GM18867 (cell line): ENCODE measurements at regions not wholly inside any gene's neighbourhood (a gene's known extent, or its start where the extent isn't known, plus 50 kb on each side); places are given as distances from the start of the nearest gene placed in this dataset.

ENCODE experiments used
- ATAC-seq: cut with Tn5 transposase; IDR thresholded peaks from one replicate; pipeline ENCODE4 v1.9.1; 2021; ENCODE audit warnings: mild to moderate bottlenecking, moderate library complexity; ENCODE audit not compliant: unreplicated experiment

GRCh38 chr21:41633627-41634026, 125.7 kb upstream of the TMPRSS2 start:
- ATAC-seq: no peak

- ATAC-seq: no peak
These were observed 125.0 kb upstream of the TMPRSS2 start for GRCh38 chr21:41632748-41633475.

DNA sequence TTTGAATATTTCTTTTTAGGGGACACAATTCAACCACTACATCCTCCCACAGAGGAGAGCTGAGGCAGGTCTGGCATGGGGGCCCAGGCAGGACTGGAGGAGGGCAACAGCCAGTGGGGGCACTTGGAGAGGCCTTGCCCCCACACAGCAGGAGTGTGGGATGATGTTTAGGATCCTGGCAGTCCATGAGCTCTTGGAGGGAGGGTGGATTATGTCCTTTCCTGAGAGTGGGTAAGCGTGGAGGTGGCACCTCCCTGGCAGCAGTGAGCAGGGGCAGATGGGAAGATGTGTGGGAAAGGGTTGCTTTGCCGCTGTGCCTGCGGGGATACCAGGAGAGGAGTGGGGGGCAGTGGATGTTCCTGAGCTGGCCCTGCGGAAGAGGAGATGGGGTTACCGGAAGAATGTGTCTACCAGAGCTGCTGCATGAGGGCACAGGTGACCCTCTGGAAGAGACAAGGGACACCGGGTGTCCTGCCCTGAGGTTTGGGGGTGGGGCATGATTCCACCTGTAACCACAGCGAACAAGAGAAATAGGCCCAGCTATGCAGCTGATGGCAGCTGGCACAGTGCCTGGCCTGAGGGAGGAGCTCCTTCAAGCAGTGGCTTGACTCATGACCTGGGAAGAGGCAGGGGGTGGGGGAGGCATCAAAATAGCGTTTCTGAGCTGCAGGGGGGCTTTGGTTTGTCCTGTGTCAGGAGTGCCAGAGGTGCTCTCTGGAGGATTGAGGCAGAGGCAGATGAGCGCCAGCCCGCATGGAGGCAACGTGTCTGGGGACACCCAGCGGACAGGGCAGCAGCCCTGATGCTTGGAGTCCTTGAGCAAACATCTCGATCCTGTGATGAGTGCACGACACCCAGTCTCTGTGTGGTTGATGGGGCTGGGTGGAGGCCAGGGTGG, 123.9 kb upstream of the TMPRSS2 start:
- ATAC-seq: no peak

DNA sequence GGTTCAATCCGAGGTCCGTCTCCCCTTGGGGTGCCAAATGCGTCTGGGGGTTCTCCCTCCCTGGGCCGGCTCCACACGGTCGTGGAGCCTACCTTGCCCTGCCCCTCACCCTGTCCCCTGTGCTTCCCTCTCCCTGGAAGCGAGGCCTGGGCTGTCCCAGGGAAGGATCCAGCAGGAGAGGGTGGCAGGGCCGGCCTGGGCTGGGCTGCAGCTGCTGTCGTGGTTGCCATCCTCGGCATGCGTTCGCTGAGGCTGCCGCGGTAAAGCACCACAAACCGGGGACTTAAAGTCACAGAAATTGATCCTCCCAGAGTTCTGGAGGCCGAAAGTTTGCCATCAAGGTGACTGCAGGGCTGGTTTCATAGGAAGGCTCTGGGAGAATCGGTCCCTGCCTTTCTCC, 123.0 kb upstream of the TMPRSS2 start:
- no peak for ATAC-seq

- no peak for ATAC-seq
These were observed 122.3 kb upstream of the TMPRSS2 start for GRCh38 chr21:41630249-41630648.

- no peak for ATAC-seq
These were observed 120.3 kb upstream of the TMPRSS2 start for GRCh38 chr21:41628256-41628655.

DNA sequence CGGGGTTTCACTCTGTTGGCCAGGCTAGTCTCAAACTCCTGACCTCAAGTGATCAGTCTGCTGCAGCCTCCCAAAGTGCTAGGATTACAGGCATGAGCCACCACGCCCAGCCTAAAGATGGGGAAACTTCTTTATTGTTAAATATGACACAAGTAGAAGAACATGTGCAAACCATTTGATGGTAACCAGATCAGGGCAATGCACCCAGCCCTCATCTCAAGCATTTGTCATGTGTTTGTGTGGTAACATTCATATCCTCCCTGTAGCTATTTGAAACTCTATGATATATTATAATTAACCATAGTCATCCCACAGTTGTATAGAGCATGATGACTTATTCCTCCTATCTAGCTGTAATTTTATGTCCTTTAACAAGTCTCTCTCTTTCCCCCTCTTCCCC, 119.5 kb upstream of the TMPRSS2 start:
- ATAC-seq: no peak

- ATAC-seq: no peak
These were observed 118.1 kb upstream of the TMPRSS2 start for GRCh38 chr21:41626021-41626420.

DNA sequence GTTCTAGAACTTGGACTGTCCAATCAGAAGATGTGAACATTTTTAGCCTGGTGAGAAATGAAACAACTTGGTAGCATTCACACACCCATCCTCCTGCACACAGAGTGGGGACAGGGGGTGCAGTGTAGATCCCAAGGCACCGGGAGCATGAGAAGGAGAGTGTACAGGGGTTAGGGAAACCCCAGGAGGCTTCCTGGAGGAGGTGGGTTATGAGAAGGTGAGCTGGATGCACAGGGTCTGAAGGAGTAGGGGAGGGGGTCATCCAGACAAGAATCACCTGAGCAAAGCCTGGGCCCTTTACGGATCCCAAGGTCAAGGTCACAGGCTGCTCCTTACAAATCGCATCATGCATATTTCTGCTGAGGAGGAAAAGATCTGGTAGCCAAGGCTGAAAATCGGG, 117.5 kb upstream of the TMPRSS2 start:
- ATAC-seq: no peak

GRCh38 chr21:41624674-41625310, 116.8 kb upstream of the TMPRSS2 start:
- ATAC-seq: no peak

GRCh38 chr21:41623945-41624344, 116.0 kb upstream of the TMPRSS2 start:
- ATAC-seq: no peak

- ATAC-seq: no peak
These were observed 115.0 kb upstream of the TMPRSS2 start for GRCh38 chr21:41622831-41623548.

GRCh38 chr21:41622201-41622600, 114.2 kb upstream of the TMPRSS2 start:
- no peak for ATAC-seq

DNA sequence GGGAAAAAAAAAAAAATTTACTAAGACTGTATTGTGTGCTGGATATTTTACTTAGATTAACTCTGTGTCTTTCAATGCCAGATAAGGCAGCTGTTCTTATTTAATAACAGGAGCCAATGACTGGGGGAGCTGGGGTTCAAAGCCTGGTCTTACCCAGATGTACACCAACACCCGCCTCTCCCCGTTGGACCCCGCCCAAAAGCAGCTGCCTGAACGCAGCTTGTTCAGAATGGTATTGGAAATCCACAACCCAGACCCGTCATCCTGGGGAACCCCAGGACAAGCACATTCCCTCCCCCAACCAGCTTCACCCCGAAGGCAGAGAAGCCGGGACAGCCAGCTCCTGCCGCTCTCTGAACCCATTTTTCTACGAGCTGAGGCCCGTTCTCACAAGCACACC, 113.6 kb upstream of the TMPRSS2 start:
- no peak for ATAC-seq

DNA sequence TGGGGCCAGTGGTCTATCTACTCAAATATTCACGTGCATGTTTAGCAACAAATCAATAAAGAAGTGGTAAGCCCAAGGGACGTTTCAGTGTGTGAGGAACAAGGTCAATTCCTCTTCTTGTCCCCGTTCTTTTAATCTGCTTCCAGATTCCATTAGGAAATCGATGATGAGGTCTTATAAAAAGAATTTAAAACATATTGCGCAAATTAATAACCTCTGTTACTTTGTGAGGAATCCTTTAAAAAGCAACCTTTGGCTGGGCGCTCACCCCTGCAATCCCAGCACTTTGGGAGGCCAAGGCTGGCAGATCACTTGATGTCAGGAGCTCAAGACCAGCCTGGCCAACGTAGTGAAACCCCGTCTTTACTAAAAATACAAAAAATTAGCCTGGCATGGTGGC, 113.0 kb upstream of the TMPRSS2 start:
- ATAC-seq: no peak

DNA sequence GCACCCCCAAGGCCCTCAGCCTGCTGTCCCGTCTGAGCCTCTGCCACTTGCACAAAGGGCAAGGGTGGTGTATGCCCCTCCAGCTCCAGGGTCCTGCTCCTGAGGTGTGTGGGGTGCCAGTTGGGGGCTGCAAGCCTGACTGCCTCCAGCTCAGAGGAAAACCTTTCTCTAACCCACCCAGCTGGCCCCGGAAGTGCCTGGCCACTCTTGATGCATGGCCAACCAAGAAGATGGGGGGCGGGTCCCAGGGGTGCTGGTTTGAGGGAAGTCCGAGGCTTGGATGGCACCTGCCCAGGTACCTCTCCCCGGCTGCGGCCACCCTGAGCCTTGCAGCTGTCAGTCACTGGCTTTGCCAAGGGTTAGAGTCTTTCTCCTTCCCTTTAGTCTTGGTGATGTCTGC, 112.6 kb upstream of the TMPRSS2 start:
- ATAC-seq: no peak

DNA sequence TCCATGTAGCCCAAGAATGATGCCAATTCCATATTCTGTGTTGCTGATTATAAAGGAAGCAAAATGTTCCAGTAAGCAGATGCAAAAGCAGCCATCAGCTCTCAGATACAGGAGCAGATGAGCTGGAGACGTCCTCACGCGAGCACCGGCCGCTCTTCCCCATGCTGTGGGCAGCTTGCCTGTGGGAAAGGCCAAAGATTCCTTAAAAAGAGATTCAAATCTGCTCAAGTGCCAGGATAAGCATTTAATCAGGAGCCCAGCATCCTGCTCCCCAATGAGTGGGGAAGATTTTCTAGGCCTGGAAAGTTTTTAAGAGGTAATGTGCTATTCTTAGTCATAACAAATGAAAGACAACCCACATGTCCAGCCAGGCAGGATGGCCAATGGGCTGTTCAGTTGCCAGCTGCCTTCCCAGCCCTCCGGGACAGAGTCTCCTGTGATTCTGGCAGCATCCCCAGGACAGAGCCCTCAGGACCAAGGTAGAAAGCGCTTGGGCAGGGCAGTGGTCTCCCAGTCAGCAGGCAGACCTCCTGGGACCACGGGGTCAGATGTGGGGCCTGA, 108.2 kb upstream of the TMPRSS2 start:
- ATAC-seq: no peak

GRCh38 chr21:41615613-41616012, 107.7 kb upstream of the TMPRSS2 start:
- ATAC-seq: no peak

GRCh38 chr21:41614511-41614910, 106.6 kb upstream of the TMPRSS2 start:
- ATAC-seq: no peak

DNA sequence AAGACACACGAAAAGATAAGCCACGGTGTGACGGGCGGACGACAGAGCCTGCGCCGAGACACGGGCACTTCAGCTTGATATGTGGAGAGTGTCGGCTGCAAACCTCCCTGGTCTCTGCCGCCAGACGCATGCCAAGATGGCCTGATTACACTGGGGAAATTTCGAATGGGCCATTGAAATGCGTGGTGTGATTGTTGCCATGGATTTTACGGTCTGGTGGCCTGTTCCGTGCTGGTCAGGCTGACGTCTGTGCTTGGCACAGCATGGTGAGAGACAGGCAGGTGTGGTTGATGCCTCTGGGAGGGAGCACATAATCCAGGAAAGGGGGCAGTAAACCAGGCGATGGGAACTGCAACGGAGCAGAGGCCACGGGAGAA, 105.6 kb upstream of the TMPRSS2 start:
- no peak for ATAC-seq
